ENCODE measurements at regions not wholly inside any gene's neighbourhood (a gene's known extent, or its start where the extent isn't known, plus 50 kb on each side); places are given as distances from the start of the nearest gene placed in this dataset.

DNA sequence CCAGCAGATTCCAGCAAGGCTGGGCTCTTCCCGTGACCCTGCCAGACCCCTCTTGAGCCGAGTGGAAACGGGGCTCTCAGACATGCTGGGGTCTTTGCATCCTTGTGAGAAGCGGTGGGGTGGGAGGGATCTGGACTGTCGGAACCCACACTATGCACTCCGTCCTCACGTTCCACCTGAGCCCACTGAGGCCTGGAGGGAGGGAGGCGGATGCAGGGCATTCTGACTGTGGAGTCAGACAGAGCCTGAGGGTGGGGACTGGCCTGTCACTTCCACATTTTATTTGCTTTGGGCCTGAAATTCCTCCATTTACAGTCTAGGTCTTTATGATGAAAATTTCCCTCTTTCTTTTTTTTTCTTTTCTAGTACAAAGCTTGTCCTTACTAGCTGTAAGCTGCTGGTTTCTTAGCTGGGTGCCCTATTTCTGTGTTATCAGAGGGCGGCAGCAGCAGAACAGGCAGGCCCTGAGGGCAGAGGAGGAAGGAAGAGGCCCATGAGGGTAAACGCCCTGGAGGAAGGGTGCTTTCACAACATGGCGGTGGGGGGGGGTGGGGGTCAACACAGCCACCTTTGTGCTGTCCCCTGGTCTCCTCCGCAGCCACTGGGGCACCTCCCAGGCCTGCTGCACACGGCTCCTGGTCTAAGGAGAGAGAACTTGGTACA lies 373.5 kb upstream of the MYT1L start:
- no peak for DNase-seq
- TF ChIP-seq, protein P1, sequence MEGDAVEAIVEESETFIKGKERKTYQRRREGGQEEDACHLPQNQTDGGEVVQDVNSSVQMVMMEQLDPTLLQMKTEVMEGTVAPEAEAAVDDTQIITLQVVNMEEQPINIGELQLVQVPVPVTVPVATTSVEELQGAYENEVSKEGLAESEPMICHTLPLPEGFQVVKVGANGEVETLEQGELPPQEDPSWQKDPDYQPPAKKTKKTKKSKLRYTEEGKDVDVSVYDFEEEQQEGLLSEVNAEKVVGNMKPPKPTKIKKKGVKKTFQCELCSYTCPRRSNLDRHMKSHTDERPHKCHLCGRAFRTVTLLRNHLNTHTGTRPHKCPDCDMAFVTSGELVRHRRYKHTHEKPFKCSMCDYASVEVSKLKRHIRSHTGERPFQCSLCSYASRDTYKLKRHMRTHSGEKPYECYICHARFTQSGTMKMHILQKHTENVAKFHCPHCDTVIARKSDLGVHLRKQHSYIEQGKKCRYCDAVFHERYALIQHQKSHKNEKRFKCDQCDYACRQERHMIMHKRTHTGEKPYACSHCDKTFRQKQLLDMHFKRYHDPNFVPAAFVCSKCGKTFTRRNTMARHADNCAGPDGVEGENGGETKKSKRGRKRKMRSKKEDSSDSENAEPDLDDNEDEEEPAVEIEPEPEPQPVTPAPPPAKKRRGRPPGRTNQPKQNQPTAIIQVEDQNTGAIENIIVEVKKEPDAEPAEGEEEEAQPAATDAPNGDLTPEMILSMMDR (IDR thresholded peaks at IDR 0.05; ENCODE audit: partially characterized antibody, unreplicated experiment): no peak
- Mint-ChIP-seq H3K4me3 (ENCODE audit: unreplicated experiment) (no peak overlapping the region), H3K27me3 (ENCODE audit: unreplicated experiment) (peaks cover 9% of the 10 kb centered on the region), H3K4me1 (ENCODE audit: low read depth, unreplicated experiment) (peaks cover 40% of the 10 kb centered on the region), H3K36me3 (ENCODE audit: unreplicated experiment) (no peaks in the 10 kb centered on the region), H3K9me3 (ENCODE audit: unreplicated experiment) (peaks cover 2% of the 10 kb centered on the region), H3K27ac (ENCODE audit: unreplicated experiment) (no peak overlapping the region)

DNA sequence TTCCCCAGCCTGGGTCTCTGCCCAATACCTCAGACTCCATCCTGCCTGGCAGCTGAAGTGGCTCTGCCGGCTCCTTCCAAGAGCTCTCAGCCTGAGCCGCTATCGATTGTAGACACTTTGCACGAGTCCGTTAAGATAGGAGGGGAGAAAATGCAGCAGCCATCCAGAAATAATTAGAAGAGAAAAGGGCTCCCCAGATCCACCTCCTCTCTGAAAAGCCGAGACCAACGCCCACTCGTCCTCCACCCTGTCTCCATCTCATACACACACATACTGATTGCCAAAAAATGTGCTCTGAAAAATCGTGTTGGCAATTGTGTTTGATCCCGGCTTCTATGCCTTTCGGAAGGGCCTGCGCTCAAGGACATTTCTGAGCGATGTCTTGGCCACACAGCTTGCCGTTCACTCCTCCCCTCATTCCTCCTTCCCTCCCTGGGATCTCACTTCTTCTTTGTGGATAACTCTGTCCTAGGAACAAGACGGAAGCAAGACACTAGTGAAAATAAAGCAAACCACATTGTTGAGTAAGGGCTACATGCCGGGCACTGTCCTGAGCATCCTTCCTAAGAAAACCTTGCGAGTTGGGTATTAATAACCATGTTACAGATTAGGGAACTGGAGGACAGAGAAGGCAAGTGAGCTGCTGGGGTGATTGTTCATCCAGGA lies 372.8 kb upstream of the MYT1L start:
- H3K4me1 Mint-ChIP-seq (ENCODE audit: low read depth, unreplicated experiment): peaks cover 46% of the 10 kb centered on the region
- no peaks in the 10 kb centered on the region for H3K36me3 Mint-ChIP-seq (ENCODE audit: unreplicated experiment)
- H3K27ac Mint-ChIP-seq (ENCODE audit: unreplicated experiment): no peak overlapping the region
- TF ChIP-seq, protein P1 (IDR thresholded peaks at IDR 0.05; ENCODE audit: partially characterized antibody, unreplicated experiment): no peak
- no peak overlapping the region for H3K4me3 Mint-ChIP-seq (ENCODE audit: unreplicated experiment)
- peaks cover 2% of the 10 kb centered on the region for H3K9me3 Mint-ChIP-seq (ENCODE audit: unreplicated experiment)
- no peak for DNase-seq
- peaks cover 9% of the 10 kb centered on the region for H3K27me3 Mint-ChIP-seq (ENCODE audit: unreplicated experiment)

DNA sequence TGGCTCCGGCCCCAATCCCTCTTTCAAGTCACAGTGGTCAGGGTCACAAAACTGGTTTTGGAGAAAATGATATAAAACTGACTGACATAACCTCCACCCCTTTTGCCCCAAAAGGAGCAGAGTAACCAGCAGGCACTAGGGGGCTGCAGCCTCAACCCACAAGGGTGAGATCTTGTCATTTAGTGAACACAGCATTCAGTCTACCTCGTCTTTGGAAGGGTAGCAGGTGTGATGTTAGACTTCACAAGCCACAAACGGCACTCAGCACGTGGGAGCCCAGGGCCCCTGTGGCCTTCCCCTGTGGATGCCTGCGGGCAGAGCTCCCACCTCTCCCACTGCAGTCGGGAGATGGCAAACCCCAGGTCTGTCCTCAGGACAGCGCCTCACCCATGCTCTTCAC lies 372.1 kb upstream of the MYT1L start:
- H3K9me3 Mint-ChIP-seq (ENCODE audit: unreplicated experiment): peaks cover 2% of the 10 kb centered on the region
- DNase-seq: no peak
- no peak overlapping the region for H3K27ac Mint-ChIP-seq (ENCODE audit: unreplicated experiment)
- H3K4me3 Mint-ChIP-seq (ENCODE audit: unreplicated experiment): no peak overlapping the region
- H3K4me1 Mint-ChIP-seq (ENCODE audit: low read depth, unreplicated experiment): peaks cover 49% of the 10 kb centered on the region
- H3K27me3 Mint-ChIP-seq (ENCODE audit: unreplicated experiment): peaks cover 9% of the 10 kb centered on the region
- TF ChIP-seq, protein P1 (IDR thresholded peaks at IDR 0.05; ENCODE audit: partially characterized antibody, unreplicated experiment): no peak
- H3K36me3 Mint-ChIP-seq (ENCODE audit: unreplicated experiment): no peaks in the 10 kb centered on the region

DNA sequence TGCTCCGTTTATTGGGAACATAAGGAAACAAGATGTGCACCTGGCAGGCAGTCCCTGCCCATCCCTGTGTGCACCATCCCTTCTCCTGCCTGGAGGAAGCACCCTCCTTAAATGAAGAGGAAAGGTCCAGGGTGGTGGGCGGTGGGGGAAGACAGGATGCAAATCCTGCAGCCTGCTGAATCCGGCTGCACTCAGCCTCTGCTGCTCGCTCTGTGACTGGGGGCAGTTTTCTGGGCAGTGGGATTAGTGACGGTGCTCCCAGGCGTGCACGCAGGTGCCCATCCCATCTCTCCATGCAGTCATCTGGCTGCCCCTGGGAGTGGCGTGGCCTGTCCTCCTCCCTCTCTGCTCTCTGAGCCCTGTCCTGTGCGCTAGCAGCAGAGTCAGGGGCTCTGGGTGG lies 371.3 kb upstream of the MYT1L start:
- TF ChIP-seq, protein P1 (IDR thresholded peaks at IDR 0.05; ENCODE audit: partially characterized antibody, unreplicated experiment): no peak
- DNase-seq: no peak
- H3K9me3 Mint-ChIP-seq (ENCODE audit: unreplicated experiment): peaks cover 5% of the 10 kb centered on the region
- H3K4me3 Mint-ChIP-seq (ENCODE audit: unreplicated experiment): no peak overlapping the region
- no peaks in the 10 kb centered on the region for H3K36me3 Mint-ChIP-seq (ENCODE audit: unreplicated experiment)
- peaks cover 46% of the 10 kb centered on the region for H3K4me1 Mint-ChIP-seq (ENCODE audit: low read depth, unreplicated experiment)
- peaks cover 11% of the 10 kb centered on the region for H3K27me3 Mint-ChIP-seq (ENCODE audit: unreplicated experiment)
- H3K27ac Mint-ChIP-seq (ENCODE audit: unreplicated experiment): no peak overlapping the region

DNA sequence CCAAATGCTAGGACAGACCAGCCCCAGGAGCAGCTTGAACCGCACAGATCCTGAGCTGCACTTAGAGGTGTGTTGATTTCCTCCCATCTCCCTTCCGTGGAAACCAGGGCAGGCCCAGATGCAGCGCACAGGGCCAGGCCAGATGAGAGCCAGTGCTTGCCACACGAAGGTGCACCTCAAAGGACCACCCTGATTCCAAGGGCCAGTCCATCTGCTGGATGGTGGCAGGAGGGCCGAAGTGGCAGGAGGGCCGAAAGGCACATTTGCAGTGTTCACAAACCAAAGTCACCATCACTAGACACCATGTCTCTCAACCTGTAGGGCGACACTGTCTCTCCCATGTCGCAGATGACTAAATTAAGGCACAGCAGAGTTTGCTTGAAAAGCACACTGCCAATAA lies 370.7 kb upstream of the MYT1L start:
- no peak overlapping the region for H3K27ac Mint-ChIP-seq (ENCODE audit: unreplicated experiment)
- TF ChIP-seq, protein P1 (IDR thresholded peaks at IDR 0.05; ENCODE audit: partially characterized antibody, unreplicated experiment): no peak
- H3K27me3 Mint-ChIP-seq (ENCODE audit: unreplicated experiment): peaks cover 11% of the 10 kb centered on the region
- H3K36me3 Mint-ChIP-seq (ENCODE audit: unreplicated experiment): no peaks in the 10 kb centered on the region
- peaks cover 5% of the 10 kb centered on the region for H3K9me3 Mint-ChIP-seq (ENCODE audit: unreplicated experiment)
- H3K4me3 Mint-ChIP-seq (ENCODE audit: unreplicated experiment): no peak overlapping the region
- DNase-seq: no peak
- peaks cover 41% of the 10 kb centered on the region for H3K4me1 Mint-ChIP-seq (ENCODE audit: low read depth, unreplicated experiment)

Measured in glutamatergic neuron (in vitro differentiated cells).